ENCODE measurements at regions not wholly inside any gene's neighbourhood (a gene's known extent, or its start where the extent isn't known, plus 50 kb on each side); places are given as distances from the start of the nearest gene placed in this dataset.

GRCh38 chr16:35687071-35687470 is 2227.7 kb downstream of the TP53TG3F start:
- TF ChIP-seq CTCF (conservative IDR thresholded peaks at IDR 0.05) (no peak), ZFX (IDR thresholded peaks at IDR 0.05) (no peak)

Measured in C4-2B (cell line).